SK-N-SH (cell line): ENCODE measurements at regions not wholly inside any gene's neighbourhood (a gene's known extent, or its start where the extent isn't known, plus 50 kb on each side); places are given as distances from the start of the nearest gene placed in this dataset.

Source experiments
- CTCF ChIA-PET: fragments of 300-600, 350-600 bp; formaldehyde crosslinking; extraction: SDS; loops from one replicate; lab custom pipeline; 2021; lab: Yijun Ruan, JAX
- POLR2A ChIA-PET: fragments of 350-600 bp; sonication (Branson Sonifier 250); formaldehyde crosslinking; extraction: SDS; loops from one replicate; lab custom pipeline; 2020; ENCODE audit warnings: antibody characterized with exemption, inconsistent platforms; lab: Yijun Ruan, JAX
- DNase-seq: peaks from one replicate; pipeline ENCODE4 v3.0.0; 2012
- H2AFZ ChIP-seq: fragments of 200-600 bp; sonication (generic); 2 replicates; pipeline ENCODE4 v1.8.1; 2016; ENCODE audit warnings: antibody characterized with exemption, mild to moderate bottlenecking, low read depth
- H3F3A ChIP-seq: fragments of 200-600 bp; sonication (generic); replicated peaks from 2 replicates; pipeline ENCODE3; 2016; ENCODE audit warnings: antibody characterized with exemption, mild to moderate bottlenecking; ENCODE audit not compliant: insufficient read depth
- H3K27ac ChIP-seq, 2 experiments: fragments of 200-500 bp in 1 of 2; fragments of 200-600 bp in 1 of 2; sonication (Bioruptor generic) in 1 of 2; sonication (generic), shearing (Covaris generic) in 1 of 2; 2 replicates each; pipeline versions ENCODE4 v1.5.1 to v1.6.1; 2014 to 2016; ENCODE audit warnings: low read depth in 2 of 2, inconsistent platforms in 1 of 2, low read length in 1 of 2, mild to moderate bottlenecking in 1 of 2, mixed read lengths in 1 of 2
- H3K27me3 ChIP-seq: fragments of 200-600 bp; sonication (generic), shearing (Covaris generic); 2 replicates; pipeline ENCODE4 v1.6.1; 2016; ENCODE audit warnings: mixed run types; ENCODE audit not compliant: insufficient read depth
- H3K36me3 ChIP-seq, 2 experiments: fragments of 200-500 bp in 1 of 2; fragments of 200-600 bp in 1 of 2; sonication (Bioruptor generic) in 1 of 2; sonication (generic) in 1 of 2; replicated peaks in 1 of 2; 2 replicates each; pipeline versions ENCODE3 to v1.5.1; 2014 to 2016; ENCODE audit warnings: low read length in 1 of 2, mild to moderate bottlenecking in 1 of 2; ENCODE audit not compliant: insufficient read depth in 2 of 2, control insufficient read depth in 1 of 2
- H3K4me1 ChIP-seq, 2 experiments: fragments of 200-500 bp in 1 of 2; fragments of 200-600 bp in 1 of 2; sonication (Bioruptor generic) in 1 of 2; sonication (generic), shearing (Covaris generic) in 1 of 2; 2 replicates each; pipeline versions ENCODE4 v1.5.1 to v1.6.1; 2014 to 2016; ENCODE audit warnings: low read depth in 1 of 2, low read length in 1 of 2, mixed run types in 1 of 2; ENCODE audit not compliant: insufficient read depth in 2 of 2, control insufficient read depth in 1 of 2
- H3K4me2 ChIP-seq: fragments of 200-600 bp; sonication (generic), shearing (Covaris generic); 2 replicates; pipeline ENCODE4 v1.6.1; 2017; ENCODE audit warnings: mixed run types
- H3K4me3 ChIP-seq, 2 experiments: fragments of 200-500 bp in 1 of 2; fragments of 200-600 bp in 1 of 2; sonication (Bioruptor generic) in 1 of 2; sonication (generic), shearing (Covaris generic) in 1 of 2; 2 replicates each; pipeline versions ENCODE4 v1.5.1 to v1.8.1; 2014 to 2016; ENCODE audit warnings: low read depth in 2 of 2, inconsistent platforms in 1 of 2, low read length in 1 of 2, mild to moderate bottlenecking in 1 of 2, mixed read lengths in 1 of 2, moderate library complexity in 1 of 2
- H3K79me2 ChIP-seq: fragments of 200-600 bp; sonication (generic); 2 replicates; pipeline ENCODE4 v1.8.1; 2017; ENCODE audit warnings: mild to moderate bottlenecking; ENCODE audit not compliant: insufficient read depth
- H3K9ac ChIP-seq: fragments of 200-600 bp; sonication (generic); 2 replicates; pipeline ENCODE4 v1.6.1; 2017; ENCODE audit warnings: mixed run types
- H3K9me2 ChIP-seq: fragments of 200-600 bp; sonication (generic); 2 replicates; pipeline ENCODE4 v1.6.1; 2017; ENCODE audit warnings: mixed run types
- H3K9me3 ChIP-seq: fragments of 200-600 bp; sonication (generic); 2 replicates; pipeline ENCODE4 v1.6.1; 2017; ENCODE audit warnings: mixed run types, mild to moderate bottlenecking, moderate library complexity
- H4K20me1 ChIP-seq: fragments of 200-600 bp; sonication (generic); 2 replicates; pipeline ENCODE4 v1.6.1; 2017; ENCODE audit warnings: mild to moderate bottlenecking, mixed run types; ENCODE audit not compliant: insufficient read depth
- CTCF ChIP-seq: fragments of 200-600 bp; sonication (generic); IDR thresholded peaks from 2 replicates; pipeline ENCODE4 v1.6.1; 2017; ENCODE audit warnings: antibody characterized with exemption, mild to moderate bottlenecking, moderate library complexity
- ELF1 ChIP-seq: IDR thresholded peaks from 2 replicates; pipeline ENCODE4 v1.4.0; 2012
- EZH2phosphoT487 ChIP-seq: fragments of 200-600 bp; sonication (generic); IDR thresholded peaks from 2 replicates; pipeline ENCODE4 v1.6.1; 2017; ENCODE audit warnings: low read depth, mixed run types, mild to moderate bottlenecking, antibody characterized with exemption, moderate library complexity, borderline replicate concordance
- FOSL2 ChIP-seq: IDR thresholded peaks from 2 replicates; pipeline ENCODE4 v1.4.0; 2012; ENCODE audit warnings: low read depth, mild to moderate bottlenecking, moderate library complexity, borderline replicate concordance
- FOXJ3 ChIP-seq: sonication (generic); formaldehyde crosslinking; IDR thresholded peaks from 2 replicates; pipeline ENCODE4 v1.5.1; 2020; ENCODE audit warnings: mild to moderate bottlenecking, missing genetic modification reagents
- GABPA ChIP-seq: IDR thresholded peaks from 2 replicates; pipeline ENCODE4 v1.4.0; 2012; ENCODE audit warnings: low read depth, mild to moderate bottlenecking
- IRF3 ChIP-seq: fragments of 150-350 bp; IDR thresholded peaks from 2 replicates; pipeline ENCODE4 v1.6.1; 2016; ENCODE audit warnings: mild to moderate bottlenecking, low read depth, low read length
- JUND ChIP-seq: IDR thresholded peaks from 2 replicates; pipeline ENCODE4 v1.4.0; 2012
- MAX ChIP-seq: IDR thresholded peaks from 2 replicates; pipeline ENCODE4 v1.4.0; 2012; ENCODE audit warnings: low read depth
- MEF2A ChIP-seq: IDR thresholded peaks from 2 replicates; pipeline ENCODE4 v1.4.0; 2012; ENCODE audit warnings: low read depth, borderline replicate concordance
- NFIC ChIP-seq: IDR thresholded peaks from 2 replicates; pipeline ENCODE4 v1.4.0; 2012; ENCODE audit warnings: borderline replicate concordance
- PBX3 ChIP-seq: IDR thresholded peaks from 2 replicates; pipeline ENCODE4; 2012
- RAD21 ChIP-seq: IDR thresholded peaks from 2 replicates; pipeline ENCODE4 v1.6.1; 2012; ENCODE audit warnings: mild to moderate bottlenecking, low read length
- REST ChIP-seq: IDR thresholded peaks from 2 replicates; pipeline ENCODE4 v1.6.1; 2012; ENCODE audit warnings: mild to moderate bottlenecking, low read depth, low read length, moderate library complexity
- RFX5 ChIP-seq: IDR thresholded peaks from 2 replicates; pipeline ENCODE4 v1.6.1; 2012; ENCODE audit warnings: mild to moderate bottlenecking, improper control_type of control experiment, low read length
- RXRA ChIP-seq: IDR thresholded peaks from 2 replicates; pipeline ENCODE4 v1.4.0; 2012; ENCODE audit warnings: low read depth, mild to moderate bottlenecking, borderline replicate concordance
- TCF12 ChIP-seq: IDR thresholded peaks from 2 replicates; pipeline ENCODE4 v1.4.0; 2012
- TEAD4 ChIP-seq: IDR thresholded peaks from 2 replicates; pipeline ENCODE4 v1.4.0; 2012; ENCODE audit warnings: mild to moderate bottlenecking, borderline replicate concordance; ENCODE audit not compliant: insufficient read depth
- USF1 ChIP-seq: IDR thresholded peaks from 2 replicates; pipeline ENCODE4 v1.4.0; 2012; ENCODE audit warnings: low read depth, borderline replicate concordance
- YY1 ChIP-seq: IDR thresholded peaks from 2 replicates; pipeline ENCODE4 v1.4.0; 2012; ENCODE audit warnings: low read depth, mild to moderate bottlenecking
- WGBS: methylation state at CpG from one replicate; pipeline ENCODE4 v1.1.6; 2017; ENCODE audit warnings: low lambda C conversion rate; 5-methylcytosine and 5-hydroxymethylcytosine counted together

GRCh38 chr7:88693131-88693530 lies 66.4 kb upstream of the ZNF804B start (continued):
- TF ChIP-seq PBX3 (no peak), RFX5 (no peak), YY1 (no peak), TCF12 (no peak)

- TF ChIP-seq RXRA (no peak), RAD21 (no peak), REST (no peak), MAX (no peak), JUND (no peak)
- peaks cover 5% of the 10 kb centered on the region for H3K9me2 ChIP-seq
- no peaks in the 10 kb centered on the region for H3K79me2 ChIP-seq
- H3K27me3 ChIP-seq, result no peaks in the 10 kb centered on the region
- no peak overlapping the region for H3K9ac ChIP-seq
- CTCF ChIA-PET, result no interaction called here
- H4K20me1 ChIP-seq, result no peaks in the 10 kb centered on the region
- no peak overlapping the region for H3K27ac ChIP-seq
- DNase-seq, result no peak
- H3K4me2 ChIP-seq, result no peak overlapping the region
- no peaks in the 10 kb centered on the region for H3K4me1 ChIP-seq
- POLR2A ChIA-PET, result no interaction called here
- H3F3A ChIP-seq, result no peaks in the 10 kb centered on the region
- H3K36me3 ChIP-seq, result no peaks in the 10 kb centered on the region
- H3K9me3 ChIP-seq, result no peaks in the 10 kb centered on the region
- no peak overlapping the region for H3K4me3 ChIP-seq
- H2AFZ ChIP-seq, result no peak overlapping the region
Measured at GRCh38 chr7:88692493-88692892, 67.0 kb upstream of the ZNF804B start.

- Histone ChIP-seq H3K27me3 (no peaks in the 10 kb centered on the region), H3K36me3 (no peaks in the 10 kb centered on the region), H2AFZ (no peak overlapping the region), H3K4me1 (no peaks in the 10 kb centered on the region), H3F3A (no peaks in the 10 kb centered on the region), H3K4me3 (no peak overlapping the region), H3K9me3 (no peaks in the 10 kb centered on the region), H3K27ac (no peak overlapping the region), H3K9ac (no peak overlapping the region), H3K9me2 (peaks cover 5% of the 10 kb centered on the region), H4K20me1 (no peaks in the 10 kb centered on the region), H3K4me2 (no peak overlapping the region), H3K79me2 (no peaks in the 10 kb centered on the region)
- no peak for DNase-seq
- ChIA-PET CTCF (no interaction called here), POLR2A (no interaction called here)
- WGBS, result 17% methylated on average over 1 of the region's 1 CpG
- TF ChIP-seq RFX5 (no peak), USF1 (no peak), FOXJ3 (CRISPR knock-in tag) (no peak), RAD21 (no peak), FOSL2 (no peak), GABPA (no peak), ELF1 (no peak), EZH2phosphoT487 (no peak), TEAD4 (no peak), CTCF (no peak), IRF3 (no peak), TCF12 (no peak), NFIC (no peak), MEF2A (no peak)
Measured at GRCh38 chr7:88689821-88690220, 69.7 kb upstream of the ZNF804B start.
